ENCODE measurements at regions not wholly inside any gene's neighbourhood (a gene's known extent, or its start where the extent isn't known, plus 50 kb on each side); places are given as distances from the start of the nearest gene placed in this dataset.

GRCh38 chrX:39871648-39872047 lies 226.1 kb downstream of the BCOR start:
- Histone ChIP-seq H3K27ac (no peak overlapping the region), H3K27me3 (no peaks in the 10 kb centered on the region), H3K9me3 (no peaks in the 10 kb centered on the region), H3K36me3 (no peaks in the 10 kb centered on the region), H3K4me1 (no peaks in the 10 kb centered on the region), H3K4me3 (no peak overlapping the region)
- WGBS, 2 donors, result 77 to 93% methylated on average over 4 to 8 of the region's 8 CpGs
- no peak for DNase-seq (ENCODE audit: low spot score in 2 of 2)
- no peak for TF ChIP-seq POLR2A (IDR thresholded peaks at IDR 0.05)
- TF ChIP-seq CTCF (IDR thresholded peaks at IDR 0.05), result no peak
- TF ChIP-seq EP300 (IDR thresholded peaks at IDR 0.05), result no peak

GRCh38 chrX:39873117-39873516 lies 224.6 kb downstream of the BCOR start:
- WGBS, 2 donors, result 82 to 92% methylated on average over 4 to 5 of the region's 5 CpGs
- DNase-seq (ENCODE audit: low spot score in 2 of 2), result no peak

GRCh38 chrX:39874202-39874816 lies 223.4 kb downstream of the BCOR start:
- no peaks in the 10 kb centered on the region for H3K36me3 ChIP-seq
- H3K4me3 ChIP-seq, result no peak overlapping the region
- no peak for DNase-seq (ENCODE audit: low spot score in 2 of 2)
- no peaks in the 10 kb centered on the region for H3K27me3 ChIP-seq
- no peak overlapping the region for H3K27ac ChIP-seq
- no peak for TF ChIP-seq EP300 (IDR thresholded peaks at IDR 0.05)
- no peak for TF ChIP-seq POLR2A (IDR thresholded peaks at IDR 0.05)
- no peak for TF ChIP-seq CTCF (IDR thresholded peaks at IDR 0.05)
- peaks cover 0 to 4% (median 0%) of the 10 kb centered on the region in 4 donors for H3K4me1 ChIP-seq
- 73 to 79% methylated on average over 4 to 5 of the region's 5 CpGs for WGBS, 2 donors
- H3K9me3 ChIP-seq, result no peaks in the 10 kb centered on the region

More at GRCh38 chrX:39873117-39873516, 224.6 kb downstream of the BCOR start:
- H3K27me3 ChIP-seq, result no peaks in the 10 kb centered on the region
- no peak overlapping the region for H3K4me3 ChIP-seq
- no peaks in the 10 kb centered on the region for H3K9me3 ChIP-seq
- no peak overlapping the region for H3K27ac ChIP-seq
- no peaks in the 10 kb centered on the region for H3K4me1 ChIP-seq
- TF ChIP-seq EP300 (IDR thresholded peaks at IDR 0.05), result no peak
- TF ChIP-seq CTCF (IDR thresholded peaks at IDR 0.05), result no peak
- TF ChIP-seq POLR2A (IDR thresholded peaks at IDR 0.05), result no peak
- H3K36me3 ChIP-seq, result no peaks in the 10 kb centered on the region

GRCh38 chrX:39875834-39876628 lies 221.7 kb downstream of the BCOR start:
- Histone ChIP-seq H3K36me3 (no peaks in the 10 kb centered on the region), H3K4me1 (peaks cover 0 to 4% (median 0%) of the 10 kb centered on the region in 4 donors), H3K9me3 (no peaks in the 10 kb centered on the region), H3K4me3 (no peak overlapping the region), H3K27ac (no peak overlapping the region), H3K27me3 (no peaks in the 10 kb centered on the region)
- 74 to 83% methylated on average over 12 of the region's 15 CpGs for WGBS, 2 donors
- DNase-seq (ENCODE audit: low spot score in 2 of 2), result no peak
- TF ChIP-seq CTCF (IDR thresholded peaks at IDR 0.05), result no peak
- no peak for TF ChIP-seq POLR2A (IDR thresholded peaks at IDR 0.05)
- TF ChIP-seq EP300 (IDR thresholded peaks at IDR 0.05), result no peak

- Histone ChIP-seq H3K36me3 (no peaks in the 10 kb centered on the region), H3K9me3 (no peaks in the 10 kb centered on the region)
- whole genome bisulfite sequencing, 2 donors, result 63 to 65% methylated on average over 17 to 18 of the region's 18 CpGs
Observed at GRCh38 chrX:39877905-39878304, 219.9 kb downstream of the BCOR start.

More at GRCh38 chrX:39877905-39878304, 219.9 kb downstream of the BCOR start:
- H3K4me1 ChIP-seq, result peaks cover 0 to 4% (median 0%) of the 10 kb centered on the region in 4 donors
- no peak for TF ChIP-seq EP300 (IDR thresholded peaks at IDR 0.05)
- TF ChIP-seq POLR2A (IDR thresholded peaks at IDR 0.05), result no peak
- no peak for TF ChIP-seq CTCF (IDR thresholded peaks at IDR 0.05)
- H3K27me3 ChIP-seq, result no peaks in the 10 kb centered on the region
- no peak overlapping the region for H3K4me3 ChIP-seq
- peak overlapping the region in 1 of 4 donors; percentile 47 for H3K27ac ChIP-seq
- peak in 1 of 2 donors; percentile 31 for DNase-seq (ENCODE audit: low spot score in 2 of 2)
